ENCODE measurements at regions not wholly inside any gene's neighbourhood (a gene's known extent, or its start where the extent isn't known, plus 50 kb on each side); places are given as distances from the start of the nearest gene placed in this dataset.

DNA sequence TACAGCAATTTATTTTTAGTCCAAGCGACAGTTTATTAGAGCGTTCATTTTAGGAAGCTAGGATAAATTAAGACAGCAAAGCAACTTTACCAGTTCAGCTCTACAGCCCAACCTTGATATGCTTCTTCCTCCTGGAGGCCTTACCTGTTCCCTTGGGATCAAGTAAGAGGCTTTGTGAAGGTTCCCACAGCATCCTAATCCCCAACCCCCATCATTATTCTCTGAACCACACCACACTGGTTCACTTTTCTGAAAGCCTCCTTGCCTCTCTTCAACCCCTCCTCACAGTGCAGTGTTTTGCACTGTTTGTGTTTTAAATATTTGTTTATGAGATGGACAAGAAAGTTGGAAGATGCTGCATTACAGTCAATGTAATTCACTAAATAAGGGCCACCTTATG is 126.3 kb upstream of the CXADR start:
- no peaks in the 10 kb centered on the region for H3K27me3 ChIP-seq (ENCODE audit: control insufficient read depth, insufficient read depth, low read length)
- H3K36me3 ChIP-seq (ENCODE audit: control insufficient read depth, insufficient read depth, low read length): no peaks in the 10 kb centered on the region
- no peak overlapping the region for H3K4me3 ChIP-seq (ENCODE audit: low read depth, low read length)
- TF ChIP-seq, protein P1, sequence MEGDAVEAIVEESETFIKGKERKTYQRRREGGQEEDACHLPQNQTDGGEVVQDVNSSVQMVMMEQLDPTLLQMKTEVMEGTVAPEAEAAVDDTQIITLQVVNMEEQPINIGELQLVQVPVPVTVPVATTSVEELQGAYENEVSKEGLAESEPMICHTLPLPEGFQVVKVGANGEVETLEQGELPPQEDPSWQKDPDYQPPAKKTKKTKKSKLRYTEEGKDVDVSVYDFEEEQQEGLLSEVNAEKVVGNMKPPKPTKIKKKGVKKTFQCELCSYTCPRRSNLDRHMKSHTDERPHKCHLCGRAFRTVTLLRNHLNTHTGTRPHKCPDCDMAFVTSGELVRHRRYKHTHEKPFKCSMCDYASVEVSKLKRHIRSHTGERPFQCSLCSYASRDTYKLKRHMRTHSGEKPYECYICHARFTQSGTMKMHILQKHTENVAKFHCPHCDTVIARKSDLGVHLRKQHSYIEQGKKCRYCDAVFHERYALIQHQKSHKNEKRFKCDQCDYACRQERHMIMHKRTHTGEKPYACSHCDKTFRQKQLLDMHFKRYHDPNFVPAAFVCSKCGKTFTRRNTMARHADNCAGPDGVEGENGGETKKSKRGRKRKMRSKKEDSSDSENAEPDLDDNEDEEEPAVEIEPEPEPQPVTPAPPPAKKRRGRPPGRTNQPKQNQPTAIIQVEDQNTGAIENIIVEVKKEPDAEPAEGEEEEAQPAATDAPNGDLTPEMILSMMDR (IDR thresholded peaks at IDR 0.05; ENCODE audit: insufficient read depth, low read length, poor library complexity, severe bottlenecking): no peak
- no peak for DNase-seq (ENCODE audit: low read depth)

- no peak for DNase-seq (ENCODE audit: low read depth)
- Histone ChIP-seq H3K4me3 (ENCODE audit: low read depth, low read length) (no peak overlapping the region), H3K36me3 (ENCODE audit: control insufficient read depth, insufficient read depth, low read length) (no peaks in the 10 kb centered on the region), H3K27me3 (ENCODE audit: control insufficient read depth, insufficient read depth, low read length) (no peaks in the 10 kb centered on the region)
- TF ChIP-seq, protein P1 (IDR thresholded peaks at IDR 0.05; ENCODE audit: insufficient read depth, low read length, poor library complexity, severe bottlenecking): peak; percentile 46
These were observed 125.7 kb upstream of the CXADR start for GRCh38 chr21:17387030-17387617.

DNA sequence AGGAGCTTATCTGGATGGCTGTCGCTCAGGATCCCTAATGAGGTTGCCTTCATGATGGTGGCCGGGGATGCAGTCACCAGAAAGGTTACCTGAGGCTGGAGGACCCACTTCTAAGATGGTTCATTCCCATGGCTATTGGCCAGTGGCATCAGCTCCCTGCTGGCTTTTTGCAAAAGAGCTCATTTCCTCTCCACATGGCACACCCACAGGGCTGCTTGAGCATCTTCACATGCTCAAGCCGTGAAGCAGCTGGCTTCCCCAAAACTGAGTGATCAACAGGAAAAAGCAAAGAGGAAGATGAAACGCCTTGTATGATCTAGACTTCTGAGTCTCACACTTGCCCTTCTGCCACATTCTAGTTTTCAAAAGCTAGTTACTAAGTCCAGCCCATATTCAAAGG is 124.6 kb upstream of the CXADR start:
- H3K36me3 ChIP-seq (ENCODE audit: control insufficient read depth, insufficient read depth, low read length): no peaks in the 10 kb centered on the region
- DNase-seq (ENCODE audit: low read depth): no peak
- H3K4me3 ChIP-seq (ENCODE audit: low read depth, low read length): no peak overlapping the region
- H3K27me3 ChIP-seq (ENCODE audit: control insufficient read depth, insufficient read depth, low read length): no peaks in the 10 kb centered on the region
- TF ChIP-seq, protein P1 (IDR thresholded peaks at IDR 0.05; ENCODE audit: insufficient read depth, low read length, poor library complexity, severe bottlenecking): no peak

- no peaks in the 10 kb centered on the region for H3K36me3 ChIP-seq (ENCODE audit: control insufficient read depth, insufficient read depth, low read length)
- H3K27me3 ChIP-seq (ENCODE audit: control insufficient read depth, insufficient read depth, low read length): no peaks in the 10 kb centered on the region
- DNase-seq (ENCODE audit: low read depth): no peak
- TF ChIP-seq, protein P1 (IDR thresholded peaks at IDR 0.05; ENCODE audit: insufficient read depth, low read length, poor library complexity, severe bottlenecking): no peak
- no peak overlapping the region for H3K4me3 ChIP-seq (ENCODE audit: low read depth, low read length)
These were observed 123.5 kb upstream of the CXADR start for GRCh38 chr21:17389311-17389710.

DNA sequence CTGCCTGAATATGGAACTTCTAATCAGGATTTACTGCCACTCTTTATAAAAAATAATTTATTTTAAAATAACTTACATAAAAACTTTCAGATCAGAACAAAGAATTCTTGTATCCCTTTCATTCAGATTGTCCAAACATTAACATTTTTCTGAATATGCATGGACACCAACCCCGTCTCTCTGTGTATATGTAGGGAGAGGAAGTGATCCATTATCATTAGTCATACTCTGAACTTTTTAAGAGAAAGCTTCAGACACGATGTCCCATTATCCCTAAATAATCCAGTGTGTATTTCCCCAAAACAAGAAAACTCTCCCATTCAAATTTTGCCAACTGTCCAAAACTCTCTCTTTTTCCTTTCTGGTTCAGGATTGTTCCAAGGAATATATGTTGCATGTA is 122.3 kb upstream of the CXADR start:
- Histone ChIP-seq H3K36me3 (ENCODE audit: control insufficient read depth, insufficient read depth, low read length) (no peaks in the 10 kb centered on the region), H3K27me3 (ENCODE audit: control insufficient read depth, insufficient read depth, low read length) (no peaks in the 10 kb centered on the region), H3K4me3 (ENCODE audit: low read depth, low read length) (no peak overlapping the region)
- TF ChIP-seq, protein P1 (IDR thresholded peaks at IDR 0.05; ENCODE audit: insufficient read depth, low read length, poor library complexity, severe bottlenecking): no peak
- no peak for DNase-seq (ENCODE audit: low read depth)

GRCh38 chr21:17391811-17392340 is 121.0 kb upstream of the CXADR start:
- DNase-seq (ENCODE audit: low read depth): no peak
- TF ChIP-seq, protein P1 (IDR thresholded peaks at IDR 0.05; ENCODE audit: insufficient read depth, low read length, poor library complexity, severe bottlenecking): no peak
- Histone ChIP-seq H3K27me3 (ENCODE audit: control insufficient read depth, insufficient read depth, low read length) (no peaks in the 10 kb centered on the region), H3K36me3 (ENCODE audit: control insufficient read depth, insufficient read depth, low read length) (no peaks in the 10 kb centered on the region), H3K4me3 (ENCODE audit: low read depth, low read length) (no peak overlapping the region)
